ENCODE measurements at regions not wholly inside any gene's neighbourhood (a gene's known extent, or its start where the extent isn't known, plus 50 kb on each side); places are given as distances from the start of the nearest gene placed in this dataset.
A peak's percentile ranks its signal among the peaks of the same experiment; 100 is the strongest.

DNA sequence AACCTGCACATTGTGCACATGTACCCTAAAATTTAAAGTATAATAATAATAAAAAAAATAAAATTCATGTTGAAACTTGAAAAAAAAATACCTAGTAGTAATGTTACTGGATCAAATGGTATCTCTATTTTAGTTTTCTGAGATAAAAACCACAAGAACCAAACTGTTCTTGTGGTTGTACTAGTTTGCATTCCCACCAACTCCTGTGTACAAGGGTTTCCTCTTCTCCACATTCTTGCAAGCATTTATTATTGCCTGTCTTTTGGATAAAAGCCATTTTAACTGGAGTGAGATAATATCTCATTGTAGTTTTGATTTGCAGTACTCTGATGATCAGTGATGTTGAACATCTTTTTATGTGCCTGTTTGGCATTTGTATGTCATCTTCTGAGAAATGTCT lies 177.7 kb downstream of the KIF20B start:
- DNase-seq: no peak
- TF ChIP-seq, protein P1, sequence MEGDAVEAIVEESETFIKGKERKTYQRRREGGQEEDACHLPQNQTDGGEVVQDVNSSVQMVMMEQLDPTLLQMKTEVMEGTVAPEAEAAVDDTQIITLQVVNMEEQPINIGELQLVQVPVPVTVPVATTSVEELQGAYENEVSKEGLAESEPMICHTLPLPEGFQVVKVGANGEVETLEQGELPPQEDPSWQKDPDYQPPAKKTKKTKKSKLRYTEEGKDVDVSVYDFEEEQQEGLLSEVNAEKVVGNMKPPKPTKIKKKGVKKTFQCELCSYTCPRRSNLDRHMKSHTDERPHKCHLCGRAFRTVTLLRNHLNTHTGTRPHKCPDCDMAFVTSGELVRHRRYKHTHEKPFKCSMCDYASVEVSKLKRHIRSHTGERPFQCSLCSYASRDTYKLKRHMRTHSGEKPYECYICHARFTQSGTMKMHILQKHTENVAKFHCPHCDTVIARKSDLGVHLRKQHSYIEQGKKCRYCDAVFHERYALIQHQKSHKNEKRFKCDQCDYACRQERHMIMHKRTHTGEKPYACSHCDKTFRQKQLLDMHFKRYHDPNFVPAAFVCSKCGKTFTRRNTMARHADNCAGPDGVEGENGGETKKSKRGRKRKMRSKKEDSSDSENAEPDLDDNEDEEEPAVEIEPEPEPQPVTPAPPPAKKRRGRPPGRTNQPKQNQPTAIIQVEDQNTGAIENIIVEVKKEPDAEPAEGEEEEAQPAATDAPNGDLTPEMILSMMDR (IDR thresholded peaks at IDR 0.05): no peak
- no peak for TF ChIP-seq EZH2 (IDR thresholded peaks at IDR 0.05; ENCODE audit: borderline replicate concordance, insufficient read depth, low read depth, low read length, poor library complexity, severe bottlenecking)
- H3K27me3 ChIP-seq (replicated peaks in 1 of 4; ENCODE audit: control extremely low read depth in 1 of 4, control insufficient read depth in 3 of 4, insufficient read depth in 4 of 4, low read length in 3 of 4): no peaks in the 10 kb centered on the region
- no peak overlapping the region for H3K4me3 ChIP-seq (ENCODE audit: control extremely low read depth in 1 of 5, extremely low read depth in 1 of 5, insufficient read depth in 1 of 5, low read depth in 2 of 5, low read length in 4 of 5)
- H3K36me3 ChIP-seq (replicated peaks in 1 of 2; ENCODE audit: control extremely low read depth in 1 of 2, control insufficient read depth in 1 of 2, extremely low read depth in 1 of 2, insufficient read depth in 2 of 2, low read length in 1 of 2): no peaks in the 10 kb centered on the region
- peak overlapping the region; percentile 46 for H3K4me3 Mint-ChIP-seq
- peaks cover 0 to 9% (median 7%) of the 10 kb centered on the region in 3 donors for H3K9me3 ChIP-seq (ENCODE audit: control extremely low read depth in 1 of 3, control insufficient read depth in 2 of 3, insufficient read depth in 1 of 3, low read length in 2 of 3)
- peaks cover 4% of the 10 kb centered on the region for H3K9me3 Mint-ChIP-seq (ENCODE audit: insufficient read depth)
- H4K20me1 ChIP-seq (ENCODE audit: control insufficient read depth, insufficient read depth, low read length, poor library complexity, severe bottlenecking): no peaks in the 10 kb centered on the region
- no peak overlapping the region for H2AFZ ChIP-seq (ENCODE audit: insufficient read depth, low read depth, low read length, poor library complexity, severe bottlenecking)
- H3K79me2 ChIP-seq (ENCODE audit: control insufficient read depth, insufficient read depth, low read length): no peaks in the 10 kb centered on the region
- H3K9ac ChIP-seq (ENCODE audit: low read length): no peak overlapping the region
- intact Hi-C loops (cut with micrococcal nuclease): no loop called here
- peaks cover under 1 to 17% of the 10 kb centered on the region in 2 donors for H3K4me1 ChIP-seq (ENCODE audit: control insufficient read depth in 2 of 2, insufficient read depth in 2 of 2, low read length in 2 of 2)
- H3K4me1 Mint-ChIP-seq: peaks cover 26% of the 10 kb centered on the region
- ChIA-PET CTCF (no interaction called here), POLR2A (no interaction called here)
- H3K4me2 ChIP-seq (replicated peaks; ENCODE audit: low read depth, low read length, poor library complexity, severe bottlenecking): no peak overlapping the region
- ATAC-seq (ENCODE audit: low read depth): no peak
- H3K27ac ChIP-seq (ENCODE audit: low read length in 2 of 2): no peak overlapping the region
- no peak overlapping the region for H3K27ac Mint-ChIP-seq
- no peaks in the 10 kb centered on the region for H3K27me3 Mint-ChIP-seq

- ATAC-seq (ENCODE audit: low read depth) (peak; percentile 31), DNase-seq (no peak)
- H3K27ac Mint-ChIP-seq: peak overlapping the region; percentile 95
- peak overlapping the region; percentile 82 for H3K4me3 Mint-ChIP-seq
- no peaks in the 10 kb centered on the region for H4K20me1 ChIP-seq (ENCODE audit: control insufficient read depth, insufficient read depth, low read length, poor library complexity, severe bottlenecking)
- H3K27me3 ChIP-seq (replicated peaks in 1 of 4; ENCODE audit: control extremely low read depth in 1 of 4, control insufficient read depth in 3 of 4, insufficient read depth in 4 of 4, low read length in 3 of 4): no peaks in the 10 kb centered on the region
- TF ChIP-seq EZH2 (IDR thresholded peaks at IDR 0.05; ENCODE audit: borderline replicate concordance, insufficient read depth, low read depth, low read length, poor library complexity, severe bottlenecking): no peak
- TF ChIP-seq, protein P1 (IDR thresholded peaks at IDR 0.05): no peak
- H3K9ac ChIP-seq (ENCODE audit: low read length): peak overlapping the region; percentile 47
- H2AFZ ChIP-seq (ENCODE audit: insufficient read depth, low read depth, low read length, poor library complexity, severe bottlenecking): peak overlapping the region; percentile 4
- H3K27ac ChIP-seq (ENCODE audit: low read length in 2 of 2): peak overlapping the region; percentile 94 to 97
- no peaks in the 10 kb centered on the region for H3K27me3 Mint-ChIP-seq
- intact Hi-C loops (cut with micrococcal nuclease): loop anchor here (2.0 to 10.0 kb wide), 6 partner anchors 15 to 987 kb away; partner anchors contain the start of genes LIPA and RPP30
- peaks cover 0 to 2% (median 2%) of the 10 kb centered on the region in 3 donors for H3K9me3 ChIP-seq (ENCODE audit: control extremely low read depth in 1 of 3, control insufficient read depth in 2 of 3, insufficient read depth in 1 of 3, low read length in 2 of 3)
- H3K4me2 ChIP-seq (replicated peaks; ENCODE audit: low read depth, low read length, poor library complexity, severe bottlenecking): peak overlapping the region; percentile 56
- POLR2A ChIA-PET: no interaction called here
- no peaks in the 10 kb centered on the region for H3K79me2 ChIP-seq (ENCODE audit: control insufficient read depth, insufficient read depth, low read length)
- peak overlapping the region in 4 of 5 experiments; percentile 6 to 36 (median 29) for H3K4me3 ChIP-seq (ENCODE audit: control extremely low read depth in 1 of 5, extremely low read depth in 1 of 5, insufficient read depth in 1 of 5, low read depth in 2 of 5, low read length in 4 of 5)
- H3K4me1 Mint-ChIP-seq: peaks cover 55% of the 10 kb centered on the region
- no peaks in the 10 kb centered on the region for H3K36me3 ChIP-seq (replicated peaks in 1 of 2; ENCODE audit: control extremely low read depth in 1 of 2, control insufficient read depth in 1 of 2, extremely low read depth in 1 of 2, insufficient read depth in 2 of 2, low read length in 1 of 2)
- peaks cover 49 to 52% of the 10 kb centered on the region in 2 donors for H3K4me1 ChIP-seq (ENCODE audit: control insufficient read depth in 2 of 2, insufficient read depth in 2 of 2, low read length in 2 of 2)
- CTCF ChIA-PET: no interaction called here
- WGBS (ENCODE audit: insufficient coverage): 74% methylated on average over 2 of the region's 4 CpGs
- peaks cover 2% of the 10 kb centered on the region for H3K9me3 Mint-ChIP-seq (ENCODE audit: insufficient read depth)
These were observed 186.0 kb downstream of the KIF20B start for GRCh38 chr10:89887406-89887805.

Data from B cell (primary cell).